Chondrocyte (in vitro differentiated cells): ENCODE measurements at regions not wholly inside any gene's neighbourhood (a gene's known extent, or its start where the extent isn't known, plus 50 kb on each side); places are given as distances from the start of the nearest gene placed in this dataset.

Source experiments
- DNase-seq: peaks from one replicate; pipeline ENCODE4 v3.0.0; 2021; ENCODE audit warnings: mixed read lengths, low spot score
- H3K27ac Mint-ChIP-seq: one replicate; pipeline ENCODE4 v1.8.0; 2021; ENCODE audit warnings: mild to moderate bottlenecking, moderate library complexity, mixed read lengths; ENCODE audit not compliant: unreplicated experiment
- H3K27me3 Mint-ChIP-seq: 2 replicates; pipeline ENCODE4 v1.8.0; 2021; ENCODE audit warnings: low read depth, mixed read lengths
- H3K36me3 Mint-ChIP-seq: 2 replicates; pipeline ENCODE4 v1.8.0; 2021; ENCODE audit warnings: low read depth, mixed read lengths
- H3K4me1 Mint-ChIP-seq: 2 replicates; pipeline ENCODE4 v1.8.0; 2021; ENCODE audit warnings: low read depth, mild to moderate bottlenecking, mixed read lengths
- H3K4me3 Mint-ChIP-seq: one replicate; pipeline ENCODE4 v1.8.0; 2021; ENCODE audit warnings: mild to moderate bottlenecking, moderate library complexity, mixed read lengths; ENCODE audit not compliant: unreplicated experiment
- H3K9me3 Mint-ChIP-seq: 2 replicates; pipeline ENCODE4 v1.8.0; 2021; ENCODE audit warnings: low read depth, mixed read lengths
- CTCF ChIP-seq: fragments of 200-600 bp; sonication (generic); IDR thresholded peaks from 2 replicates; pipeline ENCODE4 v1.5.0; 2021; ENCODE audit warnings: antibody characterized with exemption, mild to moderate bottlenecking, moderate library complexity

DNA sequence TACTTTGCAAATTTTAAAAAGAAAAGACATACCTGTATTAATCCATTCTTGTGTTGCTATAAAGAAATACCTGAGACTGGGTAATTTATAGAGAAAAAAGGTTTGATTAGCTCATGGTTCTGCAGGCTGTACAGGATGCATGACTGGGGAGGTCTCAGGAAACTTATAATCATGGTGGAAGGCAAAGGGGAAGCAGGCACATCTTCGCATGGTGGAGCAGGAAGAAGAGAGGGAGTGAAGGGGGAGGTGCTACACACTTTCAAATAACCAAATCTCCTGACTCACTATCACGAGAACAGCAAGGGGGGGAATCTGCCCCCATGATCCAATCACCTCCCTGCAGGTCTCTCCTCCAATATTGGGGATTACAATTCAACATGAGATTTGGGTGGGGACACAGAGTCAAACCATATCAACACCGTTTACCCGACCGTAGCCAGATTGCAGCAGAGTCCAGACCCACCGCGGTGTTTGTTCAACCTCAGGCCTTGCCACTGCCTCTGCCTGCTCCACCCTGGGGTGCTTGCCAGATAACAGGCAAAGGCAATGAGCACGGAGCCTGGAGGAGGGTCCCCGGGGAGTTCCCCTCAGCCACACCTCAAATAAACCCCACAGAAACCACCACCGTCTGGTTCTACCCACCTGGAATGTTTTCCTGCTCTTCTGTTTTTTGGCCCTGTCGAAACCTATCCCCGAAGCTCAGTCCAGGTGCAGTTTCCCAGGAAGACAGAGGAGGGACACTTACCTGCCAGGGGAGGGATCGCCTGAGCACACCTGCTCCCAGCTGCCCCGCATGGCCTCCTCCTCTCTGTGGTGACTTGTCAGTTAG lies 142.2 kb upstream of the AFDN start:
- TF ChIP-seq CTCF, result no peak
- peaks cover 30% of the 10 kb centered on the region for H3K27me3 Mint-ChIP-seq
- H3K9me3 Mint-ChIP-seq, result no peaks in the 10 kb centered on the region
- H3K36me3 Mint-ChIP-seq, result peaks cover 1% of the 10 kb centered on the region
- H3K4me3 Mint-ChIP-seq, result no peak overlapping the region
- peak; percentile 48 for DNase-seq
- peaks cover 40% of the 10 kb centered on the region for H3K4me1 Mint-ChIP-seq
- H3K27ac Mint-ChIP-seq, result no peak overlapping the region

DNA sequence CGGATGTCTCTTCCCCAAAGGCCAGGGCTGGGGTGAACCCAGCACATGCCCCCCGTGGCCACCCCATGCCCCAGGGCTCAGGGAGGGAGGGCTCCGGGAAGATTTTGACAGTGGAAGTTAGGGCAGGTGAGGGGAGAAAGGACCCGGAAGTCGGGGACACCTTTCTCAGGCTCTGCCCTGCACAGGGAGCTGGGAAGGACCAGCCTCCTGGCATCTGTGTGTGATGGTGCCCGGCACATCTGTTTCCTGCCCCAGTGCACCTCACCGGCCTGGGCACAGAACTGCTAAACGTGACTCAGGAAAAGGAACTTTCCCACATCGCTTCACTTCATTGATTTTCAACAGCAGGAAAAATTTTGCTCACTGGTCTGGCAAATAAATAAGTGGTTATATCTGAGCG lies 141.1 kb upstream of the AFDN start:
- Mint-ChIP-seq H3K4me1 (peaks cover 37% of the 10 kb centered on the region), H3K27ac (no peak overlapping the region), H3K9me3 (no peaks in the 10 kb centered on the region), H3K4me3 (no peak overlapping the region), H3K27me3 (peaks cover 27% of the 10 kb centered on the region), H3K36me3 (peaks cover 1% of the 10 kb centered on the region)
- no peak for DNase-seq
- no peak for TF ChIP-seq CTCF

GRCh38 chr6:167686204-167686893 lies 140.4 kb upstream of the AFDN start:
- no peak for DNase-seq
- H3K9me3 Mint-ChIP-seq, result no peaks in the 10 kb centered on the region
- no peak for TF ChIP-seq CTCF
- peaks cover 35% of the 10 kb centered on the region for H3K4me1 Mint-ChIP-seq
- H3K36me3 Mint-ChIP-seq, result peaks cover 1% of the 10 kb centered on the region
- H3K4me3 Mint-ChIP-seq, result no peak overlapping the region
- no peak overlapping the region for H3K27ac Mint-ChIP-seq
- peaks cover 27% of the 10 kb centered on the region for H3K27me3 Mint-ChIP-seq

GRCh38 chr6:167687116-167687725 lies 139.5 kb upstream of the AFDN start:
- no peak overlapping the region for H3K27ac Mint-ChIP-seq
- H3K9me3 Mint-ChIP-seq, result no peaks in the 10 kb centered on the region
- no peak for DNase-seq
- H3K27me3 Mint-ChIP-seq, result peaks cover 27% of the 10 kb centered on the region
- no peak for TF ChIP-seq CTCF
- H3K36me3 Mint-ChIP-seq, result no peaks in the 10 kb centered on the region
- H3K4me1 Mint-ChIP-seq, result peaks cover 27% of the 10 kb centered on the region
- H3K4me3 Mint-ChIP-seq, result no peak overlapping the region

- TF ChIP-seq CTCF, result no peak
- no peak overlapping the region for H3K4me3 Mint-ChIP-seq
- no peaks in the 10 kb centered on the region for H3K36me3 Mint-ChIP-seq
- no peak overlapping the region for H3K27ac Mint-ChIP-seq
- H3K9me3 Mint-ChIP-seq, result no peaks in the 10 kb centered on the region
- peaks cover 29% of the 10 kb centered on the region for H3K27me3 Mint-ChIP-seq
- no peak for DNase-seq
- peaks cover 18% of the 10 kb centered on the region for H3K4me1 Mint-ChIP-seq
These were observed 138.6 kb upstream of the AFDN start for GRCh38 chr6:167688123-167688522.
